Keratinocyte (primary cell): ENCODE measurements at regions not wholly inside any gene's neighbourhood (a gene's known extent, or its start where the extent isn't known, plus 50 kb on each side); places are given as distances from the start of the nearest gene placed in this dataset.

ENCODE experiments used
- DNase-seq: peaks from one replicate; pipeline ENCODE4 v3.0.0-alpha.2; 2011; ENCODE audit warnings: low read depth, missing footprints, low spot score
- FAIRE-seq: peaks from 2 replicates; lab custom pipeline; 2011; peaks lifted over from hg19 to GRCh38; lab: Jason Lieb, UNC
- H2AFZ ChIP-seq: 2 replicates; pipeline ENCODE4 v1.6.0; 2012; ENCODE audit warnings: low read length, control low read depth, inconsistent platforms; ENCODE audit not compliant: control insufficient read depth
- H3K27ac ChIP-seq: 2 replicates; pipeline ENCODE4 v1.5.1; 2011; ENCODE audit warnings: low read length; ENCODE audit not compliant: control insufficient read depth, insufficient read depth
- H3K27me3 ChIP-seq: 3 replicates; pipeline ENCODE4 v1.6.0; 2011; ENCODE audit warnings: low read length; ENCODE audit not compliant: control insufficient read depth, insufficient read depth; ENCODE audit errors: extremely low read depth
- H3K36me3 ChIP-seq, 2 experiments: 2 replicates in 1 of 2; 3 replicates in 1 of 2; pipeline ENCODE4 v1.5.1; 2011; ENCODE audit warnings: low read length in 2 of 2, mild to moderate bottlenecking in 1 of 2; ENCODE audit not compliant: control insufficient read depth in 2 of 2, insufficient read depth in 2 of 2; ENCODE audit errors: extremely low read depth in 1 of 2
- H3K4me1 ChIP-seq: 3 replicates; pipeline ENCODE4 v1.5.1; 2011; ENCODE audit warnings: low read length; ENCODE audit not compliant: control insufficient read depth, insufficient read depth; ENCODE audit errors: extremely low read depth
- H3K4me2 ChIP-seq: 3 replicates; pipeline ENCODE4 v1.6.0; 2011; ENCODE audit warnings: low read depth, low read length; ENCODE audit not compliant: control insufficient read depth, insufficient read depth; ENCODE audit errors: extremely low read depth
- H3K4me3 ChIP-seq, 3 experiments: fragments of 200-600 bp in 1 of 3; sonication (generic) in 1 of 3; 2 replicates in 2 of 3; 3 replicates in 1 of 3; pipeline ENCODE4 v1.5.1; 2011 to 2016; ENCODE audit warnings: low read length in 3 of 3, mild to moderate bottlenecking in 3 of 3, control low read depth in 2 of 3, inconsistent platforms in 1 of 3, low read depth in 1 of 3, mixed read lengths in 1 of 3, mixed run types in 1 of 3, moderate library complexity in 1 of 3; ENCODE audit not compliant: control insufficient read depth in 2 of 3, insufficient read depth in 2 of 3; ENCODE audit errors: extremely low read depth in 1 of 3
- H3K79me2 ChIP-seq: 2 replicates; pipeline ENCODE4 v1.6.0; 2012; ENCODE audit warnings: low read length; ENCODE audit not compliant: control insufficient read depth, insufficient read depth
- H3K9ac ChIP-seq: 3 replicates; pipeline ENCODE4 v1.6.0; 2011; ENCODE audit warnings: low read length; ENCODE audit not compliant: control insufficient read depth, insufficient read depth; ENCODE audit errors: extremely low read depth
- H3K9me1 ChIP-seq: 3 replicates; pipeline ENCODE4 v1.6.0; 2011; ENCODE audit warnings: low read length; ENCODE audit not compliant: control insufficient read depth, insufficient read depth; ENCODE audit errors: extremely low read depth
- H3K9me3 ChIP-seq: 2 replicates; pipeline ENCODE4 v1.5.1; 2012; ENCODE audit warnings: low read depth, low read length; ENCODE audit not compliant: control insufficient read depth
- H4K20me1 ChIP-seq: 3 replicates; pipeline ENCODE4 v1.6.0; 2011; ENCODE audit warnings: low read length; ENCODE audit not compliant: control insufficient read depth, insufficient read depth; ENCODE audit errors: extremely low read depth
- CTCF ChIP-seq, 3 experiments: IDR thresholded peaks in 1 of 3; conservative IDR thresholded peaks in 1 of 3; optimal IDR thresholded peaks in 1 of 3; 2 replicates in 2 of 3; 3 replicates in 1 of 3; pipeline versions ENCODE3 to v1.5.1; 2011; ENCODE audit warnings: low read length in 3 of 3, mild to moderate bottlenecking in 3 of 3, moderate library complexity in 2 of 3, control low read depth in 1 of 3, inconsistent platforms in 1 of 3; ENCODE audit not compliant: insufficient read depth in 2 of 3; ENCODE audit errors: extremely low read depth in 1 of 3
- EZH2 ChIP-seq: IDR thresholded peaks from one replicate; pipeline ENCODE4 v1.6.1; 2012; ENCODE audit warnings: inconsistent platforms, mild to moderate bottlenecking, low read length, moderate library complexity
- dilution Hi-C: fragments of 300-500 bp; cut with MboI; formaldehyde crosslinking; loops from one replicate; pipeline ENCODE4 v1.7.0; 2020; ENCODE audit warnings: low sequenced_read_pairs; ENCODE audit not compliant: extremely low pct_ligation_motif_present

GRCh38 chr20:53743607-53744260 is 150.1 kb upstream of the ZNF217 start:
- Histone ChIP-seq H3K27ac (no peak overlapping the region), H3K79me2 (no peaks in the 10 kb centered on the region), H3K9ac (no peak overlapping the region), H2AFZ (no peak overlapping the region), H3K27me3 (no peaks in the 10 kb centered on the region), H4K20me1 (no peaks in the 10 kb centered on the region), H3K4me1 (peaks cover 37% of the 10 kb centered on the region), H3K9me3 (no peaks in the 10 kb centered on the region), H3K4me3 (no peak overlapping the region), H3K36me3 (no peaks in the 10 kb centered on the region), H3K9me1 (no peaks in the 10 kb centered on the region), H3K4me2 (no peak overlapping the region)
- dilution Hi-C loops: no loop called here
- no peak for TF ChIP-seq CTCF (optimal IDR thresholded peaks at IDR 0.05 in 1 of 3, IDR thresholded peaks at IDR 0.05 in 1 of 3, conservative IDR thresholded peaks at IDR 0.05 in 1 of 3; ENCODE audit: extremely low read depth in 1 of 3, insufficient read depth in 2 of 3, low read length in 3 of 3)
- TF ChIP-seq EZH2: no peak
- FAIRE-seq: no peak
- DNase-seq: no peak

GRCh38 chr20:53742685-53743081 is 149.0 kb upstream of the ZNF217 start:
- Histone ChIP-seq H3K27me3 (no peaks in the 10 kb centered on the region), H3K4me3 (no peak overlapping the region), H3K9me3 (no peaks in the 10 kb centered on the region), H3K79me2 (no peaks in the 10 kb centered on the region), H3K9ac (no peak overlapping the region), H3K36me3 (no peaks in the 10 kb centered on the region), H4K20me1 (no peaks in the 10 kb centered on the region), H2AFZ (no peak overlapping the region), H3K27ac (no peak overlapping the region), H3K4me2 (no peak overlapping the region), H3K9me1 (no peaks in the 10 kb centered on the region), H3K4me1 (peaks cover 38% of the 10 kb centered on the region)
- dilution Hi-C loops: no loop called here
- TF ChIP-seq EZH2: no peak
- TF ChIP-seq CTCF (optimal IDR thresholded peaks at IDR 0.05 in 1 of 3, IDR thresholded peaks at IDR 0.05 in 1 of 3, conservative IDR thresholded peaks at IDR 0.05 in 1 of 3; ENCODE audit: extremely low read depth in 1 of 3, insufficient read depth in 2 of 3, low read length in 3 of 3): no peak
- DNase-seq: no peak
- no peak for FAIRE-seq
